Astrocyte (in vitro differentiated cells and primary cell): ENCODE measurements at regions not wholly inside any gene's neighbourhood (a gene's known extent, or its start where the extent isn't known, plus 50 kb on each side); places are given as distances from the start of the nearest gene placed in this dataset.
A peak's percentile ranks its signal among the peaks of the same experiment; 100 is the strongest.

Experiments used
- DNase-seq: peaks from one replicate; pipeline ENCODE4 v3.0.0-alpha.2; 2010; ENCODE audit warnings: low read depth
- FAIRE-seq: peaks from 2 replicates; lab custom pipeline; 2011; peaks lifted over from hg19 to GRCh38; lab: Jason Lieb, UNC
- H2AFZ ChIP-seq: 2 replicates; pipeline ENCODE4 v1.6.0; 2012; ENCODE audit warnings: low read depth, low read length, inconsistent platforms
- H3K27ac ChIP-seq: 2 replicates; pipeline ENCODE4 v1.5.1; 2011; ENCODE audit warnings: low read depth, low read length, inconsistent platforms
- H3K27me3 ChIP-seq: 2 replicates; pipeline ENCODE4 v1.6.0; 2011; ENCODE audit warnings: low read length, inconsistent platforms; ENCODE audit not compliant: insufficient read depth
- H3K36me3 ChIP-seq: 2 replicates; pipeline ENCODE4 v1.5.1; 2011; ENCODE audit warnings: low read length, inconsistent platforms; ENCODE audit not compliant: insufficient read depth
- H3K4me1 ChIP-seq: 2 replicates; pipeline ENCODE4 v1.5.1; 2011; ENCODE audit warnings: low read length, inconsistent platforms; ENCODE audit not compliant: insufficient read depth
- H3K4me2 ChIP-seq: 2 replicates; pipeline ENCODE4 v1.6.0; 2012; ENCODE audit warnings: low read length, inconsistent platforms
- H3K4me3 ChIP-seq: 2 replicates; pipeline ENCODE4 v1.5.1; 2011; ENCODE audit warnings: low read depth, mild to moderate bottlenecking, low read length, inconsistent platforms; ENCODE audit not compliant: insufficient read depth
- H3K79me2 ChIP-seq: 2 replicates; pipeline ENCODE4 v1.6.0; 2012; ENCODE audit warnings: mild to moderate bottlenecking, low read length, inconsistent platforms; ENCODE audit not compliant: insufficient read depth
- H3K9ac ChIP-seq: 2 replicates; pipeline ENCODE4 v1.6.0; 2012; ENCODE audit warnings: mild to moderate bottlenecking, low read length, inconsistent platforms
- H3K9me3 ChIP-seq: 2 replicates; pipeline ENCODE4 v1.5.1; 2012; ENCODE audit warnings: low read depth, mild to moderate bottlenecking, low read length, inconsistent platforms; ENCODE audit not compliant: insufficient read depth
- H4K20me1 ChIP-seq: 2 replicates; pipeline ENCODE4 v1.6.0; 2012; ENCODE audit warnings: low read length, inconsistent platforms; ENCODE audit not compliant: insufficient read depth
- H3K27ac Mint-ChIP-seq: one replicate; pipeline ENCODE4 v1.8.0; 2021; ENCODE audit warnings: mild to moderate bottlenecking, mixed read lengths; ENCODE audit not compliant: unreplicated experiment
- H3K27me3 Mint-ChIP-seq: one replicate; pipeline ENCODE4 v1.8.0; 2021; ENCODE audit warnings: low read depth, mixed read lengths; ENCODE audit not compliant: unreplicated experiment
- H3K36me3 Mint-ChIP-seq: one replicate; pipeline ENCODE4 v1.8.0; 2021; ENCODE audit warnings: low read depth, mixed read lengths; ENCODE audit not compliant: unreplicated experiment
- H3K4me1 Mint-ChIP-seq: one replicate; pipeline ENCODE4 v1.8.0; 2021; ENCODE audit warnings: low read depth, mixed read lengths; ENCODE audit not compliant: unreplicated experiment
- H3K4me3 Mint-ChIP-seq: one replicate; pipeline ENCODE4 v1.8.0; 2021; ENCODE audit warnings: mild to moderate bottlenecking, moderate library complexity, mixed read lengths; ENCODE audit not compliant: unreplicated experiment
- H3K9me3 Mint-ChIP-seq: one replicate; pipeline ENCODE4 v1.8.0; 2021; ENCODE audit warnings: mild to moderate bottlenecking, mixed read lengths; ENCODE audit not compliant: unreplicated experiment
- EZH2 ChIP-seq: IDR thresholded peaks from 2 replicates; pipeline ENCODE4 v1.6.1; 2012; ENCODE audit warnings: mild to moderate bottlenecking, low read length, inconsistent platforms; ENCODE audit not compliant: insufficient read depth
- TF ChIP-seq, protein P1 (sequence below): IDR thresholded peaks from 2 replicates; pipeline ENCODE4 v1.5.1; 2011; ENCODE audit warnings: low read depth, mild to moderate bottlenecking, inconsistent platforms, low read length, moderate library complexity; ENCODE audit not compliant: insufficient read depth

DNA sequence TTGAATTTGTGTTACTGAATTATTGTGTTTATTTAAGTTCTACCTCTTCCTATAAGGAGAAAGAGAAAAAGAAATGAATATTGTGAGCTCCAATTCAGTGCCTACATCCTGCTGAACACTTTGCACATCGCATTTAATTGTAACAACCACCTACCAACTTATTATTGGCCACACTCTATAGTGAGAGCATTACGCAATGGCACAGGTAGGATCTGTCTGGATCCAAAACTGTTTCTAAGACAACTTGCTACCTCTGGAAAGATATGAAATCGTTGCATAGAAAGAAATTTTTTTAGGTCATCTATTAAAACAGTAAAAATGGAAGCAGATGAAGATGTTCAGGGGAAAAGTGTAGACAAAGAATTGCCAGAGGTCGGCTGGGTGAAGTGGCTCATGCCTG, 227.2 kb upstream of the SNX2 start:
- Histone ChIP-seq H3K27me3 (peaks cover 4% of the 10 kb centered on the region), H3K27ac (no peak overlapping the region), H3K4me2 (no peak overlapping the region), H3K36me3 (no peaks in the 10 kb centered on the region), H3K4me3 (no peak overlapping the region), H3K79me2 (no peaks in the 10 kb centered on the region), H4K20me1 (no peaks in the 10 kb centered on the region), H3K4me1 (no peaks in the 10 kb centered on the region), H3K9me3 (no peaks in the 10 kb centered on the region), H2AFZ (no peak overlapping the region), H3K9ac (no peak overlapping the region)
- FAIRE-seq (no peak), DNase-seq (no peak)
- Mint-ChIP-seq H3K4me1 (no peaks in the 10 kb centered on the region), H3K27ac (no peak overlapping the region), H3K36me3 (no peaks in the 10 kb centered on the region), H3K9me3 (no peaks in the 10 kb centered on the region), H3K27me3 (no peaks in the 10 kb centered on the region), H3K4me3 (no peak overlapping the region)
- TF ChIP-seq EZH2 = no peak
- TF ChIP-seq, protein P1, sequence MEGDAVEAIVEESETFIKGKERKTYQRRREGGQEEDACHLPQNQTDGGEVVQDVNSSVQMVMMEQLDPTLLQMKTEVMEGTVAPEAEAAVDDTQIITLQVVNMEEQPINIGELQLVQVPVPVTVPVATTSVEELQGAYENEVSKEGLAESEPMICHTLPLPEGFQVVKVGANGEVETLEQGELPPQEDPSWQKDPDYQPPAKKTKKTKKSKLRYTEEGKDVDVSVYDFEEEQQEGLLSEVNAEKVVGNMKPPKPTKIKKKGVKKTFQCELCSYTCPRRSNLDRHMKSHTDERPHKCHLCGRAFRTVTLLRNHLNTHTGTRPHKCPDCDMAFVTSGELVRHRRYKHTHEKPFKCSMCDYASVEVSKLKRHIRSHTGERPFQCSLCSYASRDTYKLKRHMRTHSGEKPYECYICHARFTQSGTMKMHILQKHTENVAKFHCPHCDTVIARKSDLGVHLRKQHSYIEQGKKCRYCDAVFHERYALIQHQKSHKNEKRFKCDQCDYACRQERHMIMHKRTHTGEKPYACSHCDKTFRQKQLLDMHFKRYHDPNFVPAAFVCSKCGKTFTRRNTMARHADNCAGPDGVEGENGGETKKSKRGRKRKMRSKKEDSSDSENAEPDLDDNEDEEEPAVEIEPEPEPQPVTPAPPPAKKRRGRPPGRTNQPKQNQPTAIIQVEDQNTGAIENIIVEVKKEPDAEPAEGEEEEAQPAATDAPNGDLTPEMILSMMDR = no peak

DNA sequence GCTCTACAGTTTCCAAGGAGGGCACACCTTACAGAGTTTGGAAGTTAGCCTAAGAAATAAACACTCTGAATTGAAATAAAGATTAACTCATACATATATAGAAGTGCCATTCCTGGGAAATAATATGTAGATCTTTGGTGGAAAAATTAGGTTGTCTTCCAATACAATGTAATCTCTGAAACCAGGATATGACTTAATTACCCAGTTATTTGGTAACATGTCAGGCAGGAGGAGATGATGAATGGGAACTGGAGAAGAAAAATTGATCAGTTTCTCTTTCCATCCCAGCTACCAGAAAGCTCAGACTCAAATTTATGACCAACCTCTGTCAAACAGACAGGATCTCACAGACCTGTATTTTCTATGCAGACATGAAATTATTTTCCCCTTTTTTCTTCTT, 215.2 kb upstream of the SNX2 start:
- DNase-seq = peak; percentile 8
- H3K9me3 ChIP-seq = no peaks in the 10 kb centered on the region
- no peak overlapping the region for H3K4me2 ChIP-seq
- no peaks in the 10 kb centered on the region for H3K36me3 ChIP-seq
- H3K9ac ChIP-seq = no peak overlapping the region
- no peaks in the 10 kb centered on the region for H4K20me1 ChIP-seq
- Mint-ChIP-seq H3K4me1 (peaks cover 7% of the 10 kb centered on the region), H3K36me3 (peaks cover 2% of the 10 kb centered on the region), H3K27me3 (no peaks in the 10 kb centered on the region), H3K27ac (no peak overlapping the region), H3K4me3 (no peak overlapping the region), H3K9me3 (no peaks in the 10 kb centered on the region)
- H3K4me1 ChIP-seq = no peaks in the 10 kb centered on the region
- no peak overlapping the region for H3K27ac ChIP-seq
- no peak overlapping the region for H3K4me3 ChIP-seq
- no peak for FAIRE-seq
- H2AFZ ChIP-seq = no peak overlapping the region
- no peak for TF ChIP-seq EZH2
- TF ChIP-seq, protein P1 = no peak
- no peaks in the 10 kb centered on the region for H3K27me3 ChIP-seq
- no peaks in the 10 kb centered on the region for H3K79me2 ChIP-seq

DNA sequence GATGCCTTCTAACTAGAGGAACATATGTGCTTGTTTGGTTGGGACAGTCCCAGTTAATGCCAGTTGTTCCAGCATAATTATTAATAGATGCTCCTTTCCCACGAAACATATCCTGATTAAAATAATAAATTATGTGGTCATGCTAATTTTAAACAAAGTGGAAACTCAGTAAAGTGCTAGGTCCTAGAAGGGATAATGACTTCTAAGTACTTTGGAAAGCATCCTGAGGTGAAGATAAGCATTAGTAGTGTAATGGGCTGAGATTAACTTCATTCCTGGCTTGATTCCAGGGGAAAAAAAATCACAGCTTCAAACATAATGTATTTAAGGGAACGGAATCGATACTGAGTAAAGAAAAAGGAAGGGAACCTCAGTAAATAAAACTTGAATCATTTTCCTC, 213.7 kb upstream of the SNX2 start:
- peaks cover 2% of the 10 kb centered on the region for H3K36me3 Mint-ChIP-seq
- no peak overlapping the region for H3K4me2 ChIP-seq
- no peaks in the 10 kb centered on the region for H4K20me1 ChIP-seq
- H3K79me2 ChIP-seq = no peaks in the 10 kb centered on the region
- H3K9me3 Mint-ChIP-seq = no peaks in the 10 kb centered on the region
- FAIRE-seq (no peak), DNase-seq (peak; percentile 8)
- no peak overlapping the region for H3K4me3 Mint-ChIP-seq
- H3K36me3 ChIP-seq = no peaks in the 10 kb centered on the region
- no peaks in the 10 kb centered on the region for H3K9me3 ChIP-seq
- no peaks in the 10 kb centered on the region for H3K4me1 ChIP-seq
- H3K4me3 ChIP-seq = no peak overlapping the region
- no peak overlapping the region for H3K9ac ChIP-seq
- no peak overlapping the region for H3K27ac Mint-ChIP-seq
- no peaks in the 10 kb centered on the region for H3K27me3 Mint-ChIP-seq
- H3K27ac ChIP-seq = no peak overlapping the region
- no peak for TF ChIP-seq EZH2
- TF ChIP-seq, protein P1 = no peak
- H3K4me1 Mint-ChIP-seq = peaks cover 16% of the 10 kb centered on the region
- no peaks in the 10 kb centered on the region for H3K27me3 ChIP-seq
- H2AFZ ChIP-seq = no peak overlapping the region
